Testis (tissue), 2 donors: ENCODE measurements at regions not wholly inside any gene's neighbourhood (a gene's known extent, or its start where the extent isn't known, plus 50 kb on each side); places are given as distances from the start of the nearest gene placed in this dataset.
A peak's percentile ranks its signal among the peaks of the same experiment; 100 is the strongest.

ENCODE experiments used
- DNase-seq: peaks from one replicate; pipeline ENCODE4 v3.0.0-alpha.2; 2019
- H3K27ac ChIP-seq, 2 donors: fragments of 200-600 bp; sonication (generic); one replicate each; pipeline ENCODE4 v1.5.1; 2019
- H3K27me3 ChIP-seq: fragments of 200-600 bp; sonication (generic); one replicate; pipeline ENCODE4 v1.5.1; 2019
- H3K36me3 ChIP-seq: fragments of 200-600 bp; sonication (generic); one replicate; pipeline ENCODE4 v1.5.1; 2017; ENCODE audit warnings: low read depth; ENCODE audit errors: missing control alignments
- H3K4me1 ChIP-seq: fragments of 200-600 bp; sonication (generic); one replicate; pipeline ENCODE4 v1.5.1; 2019
- H3K4me3 ChIP-seq, 2 donors: fragments of 200-600 bp; sonication (generic); one replicate each; pipeline ENCODE4 v1.5.1; 2017 to 2019
- H3K9me3 ChIP-seq: fragments of 200-600 bp; sonication (generic); one replicate; pipeline ENCODE4 v1.5.1; 2017
- CTCF ChIP-seq, 3 experiments: fragments of 450-650 bp in 2 of 3; fragments of 200-600 bp in 1 of 3; sonication (generic) in 1 of 3; IDR thresholded peaks; one replicate each; pipeline ENCODE4 v1.5.1; 2016 to 2019; ENCODE audit warnings: antibody characterized with exemption in 3 of 3, mild to moderate bottlenecking in 2 of 3, moderate library complexity in 1 of 3
- POLR2A ChIP-seq: fragments of 450-650 bp; IDR thresholded peaks from one replicate; pipeline ENCODE4 v1.6.1; 2017; ENCODE audit warnings: antibody characterized with exemption, mild to moderate bottlenecking, moderate library complexity
- WGBS, 2 donors: methylation state at CpG; one replicate each; pipeline ENCODE4 v1.1.5; 2018; 5-methylcytosine and 5-hydroxymethylcytosine counted together
- intact Hi-C: fragments of 100-400 bp; cut with DNase I; formaldehyde crosslinking; loops from one replicate; pipeline ENCODE4 v1.15.1; 2023; ENCODE audit warnings: low total_unique reads

GRCh38 chr20:50393990-50394561, 116.1 kb upstream of the PTPN1 start:
- intact Hi-C loops = no loop called here
- WGBS, 2 donors = 83 to 85% methylated on average over 21 to 24 of the region's 24 CpGs
- H3K27ac ChIP-seq = peak overlapping the region; percentile 20 to 70
- H3K4me3 ChIP-seq = no peak overlapping the region
- H3K4me1 ChIP-seq = peaks cover 25% of the 10 kb centered on the region
- TF ChIP-seq CTCF (IDR thresholded peaks at IDR 0.05) (no peak), POLR2A (no peak)
- DNase-seq = no peak
- no peaks in the 10 kb centered on the region for H3K9me3 ChIP-seq
- H3K27me3 ChIP-seq = no peaks in the 10 kb centered on the region
- H3K36me3 ChIP-seq = no peaks in the 10 kb centered on the region

- Histone ChIP-seq H3K4me1 (peaks cover 30% of the 10 kb centered on the region), H3K4me3 (no peak overlapping the region), H3K36me3 (no peaks in the 10 kb centered on the region), H3K9me3 (no peaks in the 10 kb centered on the region), H3K27ac (peak overlapping the region; percentile 20 to 70), H3K27me3 (no peaks in the 10 kb centered on the region)
- intact Hi-C loops = no loop called here
- TF ChIP-seq CTCF (IDR thresholded peaks at IDR 0.05) (no peak), POLR2A (no peak)
- WGBS, 2 donors = 89 to 92% methylated on average over 10 to 11 of the region's 11 CpGs
- DNase-seq = no peak
Observed at GRCh38 chr20:50394569-50394968, 115.6 kb upstream of the PTPN1 start.

- Histone ChIP-seq H3K27ac (peak overlapping the region; percentile 20 to 70), H3K36me3 (no peaks in the 10 kb centered on the region), H3K4me1 (peaks cover 34% of the 10 kb centered on the region), H3K4me3 (no peak overlapping the region), H3K27me3 (no peaks in the 10 kb centered on the region), H3K9me3 (no peaks in the 10 kb centered on the region)
- intact Hi-C loops = no loop called here
- 18 to 25% methylated on average over 2 to 11 of the region's 11 CpGs for WGBS, 2 donors
- TF ChIP-seq POLR2A (no peak), CTCF (IDR thresholded peaks at IDR 0.05) (no peak)
- DNase-seq = peak; percentile 82
Observed at GRCh38 chr20:50395251-50395729, 114.9 kb upstream of the PTPN1 start.

GRCh38 chr20:50395914-50396488, 114.2 kb upstream of the PTPN1 start:
- 89 to 92% methylated on average over 14 of the region's 14 CpGs for WGBS, 2 donors
- peak overlapping the region; percentile 20 to 70 for H3K27ac ChIP-seq
- TF ChIP-seq POLR2A (no peak), CTCF (IDR thresholded peaks at IDR 0.05) (no peak)
- no peaks in the 10 kb centered on the region for H3K9me3 ChIP-seq
- DNase-seq = no peak
- intact Hi-C loops = no loop called here
- no peak overlapping the region for H3K4me3 ChIP-seq
- H3K27me3 ChIP-seq = no peaks in the 10 kb centered on the region
- H3K36me3 ChIP-seq = no peaks in the 10 kb centered on the region
- peaks cover 36% of the 10 kb centered on the region for H3K4me1 ChIP-seq

DNA sequence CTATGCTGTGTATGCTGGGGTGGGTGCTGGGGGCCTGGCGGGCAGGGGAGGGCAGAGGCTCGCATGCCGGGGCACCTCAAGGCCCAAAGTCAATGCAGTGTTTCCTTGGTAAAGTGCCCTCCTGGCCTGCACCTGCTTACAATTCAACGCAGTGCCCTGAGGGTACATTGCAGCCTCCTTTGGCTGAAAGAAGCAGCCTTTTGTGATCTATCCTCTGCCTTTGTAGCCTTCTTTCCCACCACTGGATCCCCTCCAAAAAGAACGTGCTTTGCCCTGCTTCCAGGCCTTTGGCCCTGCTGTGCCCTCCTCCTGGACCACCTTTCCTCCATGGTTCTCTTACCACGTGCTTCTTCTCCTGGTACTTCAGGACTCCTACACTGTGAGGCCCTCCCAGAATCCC, 113.6 kb upstream of the PTPN1 start:
- peak overlapping the region in 1 of 2 donors; percentile 70 for H3K27ac ChIP-seq
- H3K36me3 ChIP-seq = no peaks in the 10 kb centered on the region
- H3K27me3 ChIP-seq = no peaks in the 10 kb centered on the region
- 93% methylated on average over 6 of the region's 6 CpGs for WGBS, 2 donors
- intact Hi-C loops = no loop called here
- no peak for TF ChIP-seq CTCF (IDR thresholded peaks at IDR 0.05)
- H3K4me3 ChIP-seq = no peak overlapping the region
- no peak for DNase-seq
- no peaks in the 10 kb centered on the region for H3K9me3 ChIP-seq
- peaks cover 36% of the 10 kb centered on the region for H3K4me1 ChIP-seq
